PC-3 (cell line): ENCODE measurements at regions not wholly inside any gene's neighbourhood (a gene's known extent, or its start where the extent isn't known, plus 50 kb on each side); places are given as distances from the start of the nearest gene placed in this dataset.

Source experiments
- ATAC-seq: fragments of 200-7000 bp; cut with Tn5 transposase; 2 replicates; pipeline ENCODE4 v1.9.1; 2020; ENCODE audit warnings: mild to moderate bottlenecking, moderate library complexity
- BruUV-seq: library from RNA; stranded (reverse); fragments of 400-500 nt; replicated peaks from 2 replicates; lab custom pipeline; 2021; lab: Mats Ljungman, UMichigan
- CTCF ChIA-PET: fragments of 300-600 bp; sonication (Branson Sonifier 250); formaldehyde crosslinking; loops from one replicate; lab custom pipeline; 2022; ENCODE audit warnings: antibody characterized with exemption; lab: Charles Lee
- POLR2A ChIA-PET: fragments of 300-600 bp; sonication (Branson Sonifier 250); formaldehyde crosslinking; loops from one replicate; lab custom pipeline; 2022; ENCODE audit warnings: antibody characterized with exemption; ENCODE audit not compliant: unreplicated experiment; lab: Charles Lee
- DNase-seq: peaks from one replicate; pipeline ENCODE4 v3.0.0-alpha.2; 2015
- H2AFZ ChIP-seq: fragments of 300-600 bp; sonication (generic); 2 replicates; pipeline ENCODE4 v1.6.0; 2016; ENCODE audit warnings: antibody characterized with exemption, low read length
- H3F3A ChIP-seq: fragments of 300-600 bp; sonication (generic); one replicate; pipeline ENCODE4 v1.6.0; 2017; ENCODE audit warnings: antibody characterized with exemption, low read length, control low read depth, mild to moderate bottlenecking; ENCODE audit not compliant: unreplicated experiment
- H3K27ac ChIP-seq: fragments of 300-600 bp; sonication (generic); 2 replicates; pipeline ENCODE4 v1.5.1; 2016; ENCODE audit warnings: mild to moderate bottlenecking, low read length
- H3K27me3 ChIP-seq: fragments of 300-600 bp; sonication (generic); 2 replicates; pipeline ENCODE4 v1.6.1; 2016; ENCODE audit warnings: low read length, mixed read lengths
- H3K36me3 ChIP-seq: fragments of 300-600 bp; sonication (generic); 2 replicates; pipeline ENCODE4 v1.6.1; 2016; ENCODE audit warnings: low read depth, mixed run types, low read length, mixed read lengths
- H3K4me1 ChIP-seq: fragments of 300-600 bp; sonication (generic); 2 replicates; pipeline ENCODE4 v1.5.1; 2016; ENCODE audit warnings: low read length; ENCODE audit not compliant: insufficient read depth
- H3K4me2 ChIP-seq: fragments of 300-600 bp; sonication (generic); 2 replicates; pipeline ENCODE4 v1.6.0; 2016; ENCODE audit warnings: low read length
- H3K4me3 ChIP-seq: fragments of 300-600 bp; sonication (generic); 2 replicates; pipeline ENCODE4 v1.5.1; 2016; ENCODE audit warnings: mild to moderate bottlenecking, low read length, mixed read lengths
- H3K79me2 ChIP-seq: fragments of 300-600 bp; sonication (generic); 2 replicates; pipeline ENCODE4 v1.6.1; 2017; ENCODE audit warnings: low read length, mixed read lengths
- H3K9ac ChIP-seq: fragments of 300-600 bp; sonication (generic); 2 replicates; pipeline ENCODE4 v1.6.0; 2016; ENCODE audit warnings: mild to moderate bottlenecking, low read length
- H3K9me2 ChIP-seq: fragments of 300-600 bp; sonication (generic); replicated peaks from 2 replicates; pipeline ENCODE4 v1.6.1; 2016; ENCODE audit warnings: mixed run types, low read length, mixed read lengths
- H3K9me3 ChIP-seq: fragments of 300-600 bp; sonication (generic); 2 replicates; pipeline ENCODE4 v1.6.1; 2016; ENCODE audit warnings: low read length, mixed read lengths
- H4K20me1 ChIP-seq: fragments of 300-600 bp; sonication (generic); 2 replicates; pipeline ENCODE4 v1.6.1; 2016; ENCODE audit warnings: low read length, mixed read lengths
- EZH2 ChIP-seq: fragments of 300-600 bp; sonication (generic); IDR thresholded peaks from one replicate; pipeline ENCODE4 v1.6.1; 2017; ENCODE audit warnings: antibody characterized with exemption, mild to moderate bottlenecking, low read length; ENCODE audit not compliant: unreplicated experiment
- EZH2phosphoT487 ChIP-seq: fragments of 300-600 bp; sonication (generic); IDR thresholded peaks from 2 replicates; pipeline ENCODE4 v1.6.1; 2018; ENCODE audit warnings: mild to moderate bottlenecking, antibody characterized with exemption, low read length, borderline replicate concordance
- intact Hi-C: fragments of 100-400 bp; cut with micrococcal nuclease; formaldehyde crosslinking; loops from 2 replicates; pipeline ENCODE4 v1.9.0; 2023
- TF ChIP-seq, protein P1 (sequence below): fragments of 300-600 bp; sonication (generic); conservative IDR thresholded peaks from 2 replicates; pipeline ENCODE4 v1.5.1; 2017; ENCODE audit warnings: antibody characterized with exemption, low read depth, mild to moderate bottlenecking, low read length

DNA sequence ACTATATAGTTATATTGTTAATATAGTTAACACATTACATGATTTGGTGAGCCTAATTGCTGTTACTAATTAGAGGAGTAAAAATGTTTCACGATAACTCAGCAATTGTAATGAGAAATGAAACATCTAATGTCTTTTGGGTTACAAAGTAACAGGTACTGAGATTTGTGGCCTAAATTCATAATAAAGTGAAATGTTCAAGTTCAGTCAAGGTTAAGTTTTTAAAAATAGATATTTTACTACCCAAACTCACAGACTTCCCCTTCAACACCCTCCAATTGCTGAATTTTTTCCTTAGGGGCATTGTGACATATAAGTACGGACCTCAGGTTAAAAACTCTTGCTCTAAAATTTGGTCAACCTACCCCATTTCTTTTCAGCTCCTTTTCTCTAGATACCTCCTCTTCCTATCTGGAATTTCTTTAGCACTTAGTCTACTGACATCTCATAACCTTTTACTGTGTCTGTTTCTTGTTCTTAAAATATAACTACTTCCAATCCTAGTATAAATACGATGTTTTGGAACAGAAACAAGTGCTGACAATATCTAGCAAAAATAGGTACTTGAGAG lies 112.3 kb upstream of the PRSS16 start:
- Histone ChIP-seq H3K27me3 (no peaks in the 10 kb centered on the region), H3K9me3 (no peaks in the 10 kb centered on the region), H3K27ac (peak overlapping the region; percentile 32; the same call in 1 of the 2 replicates), H3K4me3 (peak overlapping the region; percentile 82), H3K79me2 (peaks cover 11% of the 10 kb centered on the region), H3K4me1 (peaks cover 15% of the 10 kb centered on the region), H3K9me2 (no peaks in the 10 kb centered on the region), H3K36me3 (0 out of 2 replicates have a peak, but pooled peaks cover 5% of the 10 kb centered on the region), H2AFZ (peak overlapping the region; percentile 60), H4K20me1 (peaks cover 4% of the 10 kb centered on the region; the same call in 1 of the 2 replicates), H3K9ac (peak overlapping the region; percentile 3; the same call in 1 of the 2 replicates), H3F3A (peaks cover 16% of the 10 kb centered on the region), H3K4me2 (peak overlapping the region; percentile 75)
- ATAC-seq (no peak), DNase-seq (no peak)
- no peak for TF ChIP-seq EZH2
- TF ChIP-seq, protein P1, sequence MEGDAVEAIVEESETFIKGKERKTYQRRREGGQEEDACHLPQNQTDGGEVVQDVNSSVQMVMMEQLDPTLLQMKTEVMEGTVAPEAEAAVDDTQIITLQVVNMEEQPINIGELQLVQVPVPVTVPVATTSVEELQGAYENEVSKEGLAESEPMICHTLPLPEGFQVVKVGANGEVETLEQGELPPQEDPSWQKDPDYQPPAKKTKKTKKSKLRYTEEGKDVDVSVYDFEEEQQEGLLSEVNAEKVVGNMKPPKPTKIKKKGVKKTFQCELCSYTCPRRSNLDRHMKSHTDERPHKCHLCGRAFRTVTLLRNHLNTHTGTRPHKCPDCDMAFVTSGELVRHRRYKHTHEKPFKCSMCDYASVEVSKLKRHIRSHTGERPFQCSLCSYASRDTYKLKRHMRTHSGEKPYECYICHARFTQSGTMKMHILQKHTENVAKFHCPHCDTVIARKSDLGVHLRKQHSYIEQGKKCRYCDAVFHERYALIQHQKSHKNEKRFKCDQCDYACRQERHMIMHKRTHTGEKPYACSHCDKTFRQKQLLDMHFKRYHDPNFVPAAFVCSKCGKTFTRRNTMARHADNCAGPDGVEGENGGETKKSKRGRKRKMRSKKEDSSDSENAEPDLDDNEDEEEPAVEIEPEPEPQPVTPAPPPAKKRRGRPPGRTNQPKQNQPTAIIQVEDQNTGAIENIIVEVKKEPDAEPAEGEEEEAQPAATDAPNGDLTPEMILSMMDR, result no peak
- TF ChIP-seq EZH2phosphoT487, result no peak
- intact Hi-C loops, result no loop called here
- CTCF ChIA-PET, result interaction anchor here (1.2 kb wide), 1 partner anchor 42 kb away, joined by 5 read pairs; no protein-coding TSS in a partner anchor
- BruUV-seq, result no TSS peak
- POLR2A ChIA-PET, result interaction anchor here (0.7 to 3.7 kb wide), 2 partner anchors 10 to 579 kb away, joined by 11 to 80 read pairs; a partner anchor contains a TSS

DNA sequence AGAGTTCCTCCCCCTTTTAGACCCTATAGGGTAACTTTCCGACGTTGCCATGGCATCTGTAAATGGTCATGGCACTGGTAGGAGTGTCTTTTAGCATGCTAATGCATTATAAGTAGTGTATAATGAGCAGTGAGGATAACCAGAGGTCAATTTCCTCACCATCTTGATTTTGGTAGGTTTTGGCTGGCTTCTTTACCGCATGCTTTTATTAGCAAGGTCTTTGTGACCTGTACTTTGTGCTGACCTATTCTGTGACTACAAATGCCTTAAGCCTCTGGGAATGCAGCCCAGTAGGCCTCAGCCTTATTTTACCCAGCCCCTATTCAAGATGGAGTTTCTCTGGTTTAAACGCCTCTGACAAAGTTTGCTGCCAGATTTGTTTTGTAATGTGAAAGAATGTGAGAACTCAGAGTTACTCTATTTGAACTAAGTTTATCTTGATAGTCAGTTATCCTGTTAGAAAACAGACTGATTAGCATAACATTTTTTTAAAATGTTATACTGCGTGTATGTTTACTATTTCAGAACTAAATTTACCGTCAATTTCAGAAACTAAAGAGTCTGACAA lies 111.3 kb upstream of the PRSS16 start:
- DNase-seq (no peak), ATAC-seq (no peak)
- H3F3A ChIP-seq, result peaks cover 16% of the 10 kb centered on the region
- H4K20me1 ChIP-seq, result peaks cover 4% of the 10 kb centered on the region; the same call in 1 of the 2 replicates
- no peak overlapping the region for H3K4me2 ChIP-seq
- no peaks in the 10 kb centered on the region for H3K9me2 ChIP-seq
- TF ChIP-seq, protein P1, result no peak
- TF ChIP-seq EZH2 (no peak), EZH2phosphoT487 (no peak)
- H3K4me1 ChIP-seq, result peaks cover 7% of the 10 kb centered on the region; the same call in 1 of the 2 replicates
- H3K79me2 ChIP-seq, result peaks cover 1% of the 10 kb centered on the region; the same call in 1 of the 2 replicates
- no peak overlapping the region for H2AFZ ChIP-seq
- no peaks in the 10 kb centered on the region for H3K27me3 ChIP-seq
- 0 out of 2 replicates have a peak, but pooled peaks cover 5% of the 10 kb centered on the region for H3K36me3 ChIP-seq
- no peak overlapping the region for H3K9ac ChIP-seq
- ChIA-PET CTCF (no interaction called here), POLR2A (no interaction called here)
- BruUV-seq, result no TSS peak
- intact Hi-C loops, result no loop called here
- no peak overlapping the region for H3K4me3 ChIP-seq
- no peak overlapping the region for H3K27ac ChIP-seq
- H3K9me3 ChIP-seq, result no peaks in the 10 kb centered on the region
